ENCODE measurements at regions not wholly inside any gene's neighbourhood (a gene's known extent, or its start where the extent isn't known, plus 50 kb on each side); places are given as distances from the start of the nearest gene placed in this dataset.

DNA sequence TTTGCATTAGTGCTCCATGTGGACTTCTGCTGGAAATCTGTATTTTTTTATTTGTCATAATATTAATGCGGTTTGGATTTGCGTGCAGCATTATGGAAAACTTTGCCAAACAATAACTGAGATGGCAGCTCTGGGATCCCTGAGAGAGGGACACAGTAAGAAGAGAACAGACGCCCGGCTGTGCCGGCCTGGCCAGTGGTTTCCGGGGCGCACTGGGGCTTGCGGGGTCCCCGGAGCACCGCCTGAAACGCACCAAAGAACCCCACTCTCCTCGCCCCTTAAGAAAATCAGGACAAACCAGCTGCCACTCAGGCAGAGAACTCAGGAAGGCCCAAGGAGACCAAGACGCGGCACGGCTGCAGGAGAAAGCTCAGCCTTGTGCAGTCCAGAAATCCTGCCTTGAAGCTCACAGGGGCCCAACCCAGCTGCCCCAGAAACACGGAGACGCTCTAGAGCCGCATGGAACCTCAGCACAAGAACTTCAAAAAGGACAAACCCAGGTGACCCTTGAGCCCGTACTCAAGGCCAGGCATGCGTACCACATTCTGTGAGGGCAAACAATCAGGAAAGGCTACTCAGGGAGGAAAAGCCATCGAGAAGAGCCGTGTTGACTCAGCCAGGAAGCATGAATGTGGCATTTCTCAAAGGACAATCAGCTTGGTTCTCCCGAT lies 226.5 kb upstream of the CDYL start:
- no peak for DNase-seq

DNA sequence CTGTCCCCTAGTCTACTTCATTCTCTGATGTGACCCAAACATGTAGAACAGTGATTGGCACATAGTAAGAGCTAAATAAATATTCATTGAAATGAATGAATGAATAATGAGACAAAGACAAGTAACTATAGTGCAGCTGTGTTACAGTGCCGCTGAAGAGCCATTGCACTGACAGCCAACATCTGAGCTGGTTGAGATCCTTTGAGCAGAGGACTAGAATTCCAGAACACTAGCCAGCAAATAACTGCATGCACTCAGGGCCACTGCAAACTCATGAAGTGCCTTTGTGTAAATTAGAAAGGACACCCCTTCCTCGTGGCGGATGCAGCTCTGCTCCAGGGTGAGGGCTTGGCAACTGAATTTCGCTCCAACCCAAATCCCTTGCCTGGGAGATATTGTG lies 230.3 kb upstream of the CDYL start:
- DNase-seq = no peak

DNA sequence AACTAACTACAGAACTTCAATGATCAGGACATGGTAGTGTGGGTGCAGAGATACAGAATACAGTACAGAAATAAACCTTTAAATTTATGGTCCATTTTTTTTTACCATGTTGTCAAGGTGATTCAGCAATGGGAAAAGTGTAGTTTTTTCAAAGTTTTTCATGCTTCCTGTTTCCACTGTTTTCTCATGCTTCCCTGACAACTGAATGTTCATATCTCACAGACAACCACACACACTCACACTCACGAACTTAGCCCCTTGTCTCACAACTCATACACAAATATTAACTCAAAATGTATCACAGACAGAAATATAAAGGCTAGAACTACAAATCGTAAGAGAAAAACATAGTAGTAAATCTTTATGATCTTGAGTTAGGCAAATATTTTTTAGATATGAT lies 232.6 kb upstream of the CDYL start:
- DNase-seq = no peak

DNA sequence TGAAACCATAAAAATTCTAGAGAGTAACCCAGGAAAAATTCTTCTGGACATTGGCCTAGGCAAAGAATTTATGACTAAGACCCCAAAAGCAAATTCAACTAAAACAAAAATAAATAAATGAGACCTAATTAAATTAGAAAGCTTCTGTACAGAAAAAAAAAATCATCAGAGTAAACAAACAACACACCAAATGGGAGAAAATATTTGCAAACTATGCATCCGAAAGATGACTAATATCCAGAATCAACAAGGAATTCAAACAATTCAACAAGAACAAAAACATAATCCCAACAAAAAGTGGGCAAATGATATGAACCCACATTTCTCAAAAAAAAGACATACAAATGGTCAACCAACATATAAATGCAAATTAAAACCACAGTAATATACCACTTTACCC lies 242.6 kb upstream of the CDYL start:
- no peak for DNase-seq

DNA sequence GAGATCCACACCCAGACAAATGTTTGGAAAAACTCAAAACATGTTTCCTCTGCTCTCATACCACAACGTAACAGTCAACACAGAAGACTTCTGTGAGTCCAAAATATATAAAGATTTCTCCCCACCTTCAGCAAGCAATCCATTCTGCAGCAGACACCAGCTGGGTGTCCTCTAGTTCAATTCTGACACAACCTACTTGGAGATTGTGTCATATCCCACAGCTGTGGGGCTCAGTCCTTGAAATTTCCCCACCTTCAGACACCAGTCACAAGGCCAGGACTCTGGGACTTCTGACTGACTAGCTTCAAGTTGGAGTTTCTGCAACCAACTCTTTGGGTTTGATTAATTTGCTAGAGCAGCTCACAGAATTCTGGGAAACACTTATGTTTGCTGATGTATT lies 244.8 kb upstream of the CDYL start:
- no peak for DNase-seq

DNA sequence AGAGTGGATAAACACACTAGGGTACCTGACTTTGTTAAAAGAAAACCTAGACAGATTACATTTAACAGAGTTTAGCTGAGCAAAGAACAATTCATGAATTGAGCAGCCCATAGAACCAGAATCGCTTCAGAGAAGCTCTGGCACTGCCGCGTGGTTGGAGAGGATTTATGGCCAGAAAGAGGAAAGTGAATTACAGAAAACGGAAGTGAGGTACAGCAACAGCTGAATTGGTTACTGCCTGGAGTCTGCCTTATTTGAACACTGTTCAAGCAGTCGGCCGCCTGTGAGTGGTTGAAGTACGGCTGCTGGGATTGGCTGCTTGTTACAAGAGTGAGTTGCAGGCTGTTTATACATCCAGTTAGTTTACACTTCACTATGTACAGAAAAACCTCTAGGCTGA lies 253.8 kb upstream of the CDYL start:
- no peak for DNase-seq

DNA sequence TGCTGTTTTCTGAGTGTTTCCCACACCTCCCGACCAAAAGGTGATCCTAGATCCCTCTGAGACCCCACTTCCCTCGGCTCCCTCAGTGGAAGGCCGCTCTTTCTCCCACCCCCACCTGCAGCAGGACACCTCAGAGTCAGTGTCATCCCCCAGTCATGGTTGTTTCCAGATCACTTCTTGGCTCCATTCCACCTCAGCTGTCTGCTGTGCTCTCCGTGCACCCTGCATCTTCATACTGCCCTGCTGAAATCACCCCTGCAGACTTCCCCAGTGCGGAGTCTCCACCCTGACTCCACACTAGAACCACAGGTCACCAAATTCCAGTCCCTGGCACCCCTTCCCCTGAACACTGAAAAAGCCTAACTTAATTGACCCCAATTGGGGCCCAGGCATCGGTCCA lies 255.1 kb upstream of the CDYL start:
- DNase-seq = no peak

DNA sequence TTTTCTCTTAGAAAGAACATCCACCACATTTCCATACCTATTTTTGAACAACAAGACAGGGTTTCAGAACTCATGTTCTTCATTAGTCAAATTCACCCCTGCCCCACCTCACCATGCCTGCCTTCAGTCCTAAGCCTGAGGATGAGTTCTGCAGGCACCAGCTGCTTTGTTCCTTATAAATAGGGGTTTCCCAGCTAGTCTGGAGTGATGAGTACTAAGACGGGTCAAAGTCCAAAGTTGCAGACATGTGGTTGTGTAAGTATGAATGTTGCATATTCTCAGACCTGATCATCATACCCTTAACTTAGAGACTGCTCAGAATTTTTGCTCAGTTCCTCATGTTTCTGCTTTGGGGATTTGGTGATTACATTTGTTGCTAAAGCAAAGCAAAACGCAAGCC lies 257.7 kb upstream of the CDYL start:
- DNase-seq = no peak

DNA sequence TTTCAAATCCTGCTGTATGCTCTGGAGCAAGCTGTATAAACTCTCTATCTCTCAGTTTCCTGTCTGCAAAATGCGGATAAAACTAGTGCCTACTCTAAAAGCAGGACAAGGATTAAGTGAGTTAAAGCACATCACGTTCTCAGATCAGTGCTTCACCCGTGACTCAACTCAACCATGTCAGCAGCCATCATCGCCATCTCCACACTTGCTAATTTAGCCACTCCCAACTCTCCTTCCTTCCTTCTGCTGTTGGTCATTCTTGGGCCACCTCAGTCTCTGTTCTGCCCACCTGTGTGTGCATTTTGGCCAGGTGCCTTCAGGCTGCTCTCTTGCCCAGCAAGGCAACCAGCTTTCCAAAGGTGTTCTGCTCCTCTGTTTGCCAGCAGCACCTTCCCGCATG lies 260.0 kb upstream of the CDYL start:
- no peak for DNase-seq

DNA sequence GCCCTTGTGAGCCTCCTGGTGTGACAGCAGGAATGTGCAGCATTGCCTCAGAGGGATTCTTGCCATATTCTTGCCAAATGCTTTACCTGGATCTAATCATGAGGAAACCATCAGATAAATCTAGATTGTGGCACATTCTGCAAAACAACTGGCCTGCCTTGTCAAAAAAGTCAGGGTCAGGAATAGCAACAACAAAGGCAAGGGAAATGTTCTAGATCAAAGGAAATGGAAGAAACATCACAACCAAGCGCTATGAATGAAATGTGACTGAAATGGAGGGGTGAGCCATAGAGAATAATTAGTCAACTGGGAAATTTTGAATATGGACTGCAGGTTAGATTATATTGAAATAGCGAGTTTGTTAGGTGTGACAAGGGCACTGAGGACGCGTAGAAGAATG lies 262.6 kb upstream of the CDYL start:
- DNase-seq = no peak

DNA sequence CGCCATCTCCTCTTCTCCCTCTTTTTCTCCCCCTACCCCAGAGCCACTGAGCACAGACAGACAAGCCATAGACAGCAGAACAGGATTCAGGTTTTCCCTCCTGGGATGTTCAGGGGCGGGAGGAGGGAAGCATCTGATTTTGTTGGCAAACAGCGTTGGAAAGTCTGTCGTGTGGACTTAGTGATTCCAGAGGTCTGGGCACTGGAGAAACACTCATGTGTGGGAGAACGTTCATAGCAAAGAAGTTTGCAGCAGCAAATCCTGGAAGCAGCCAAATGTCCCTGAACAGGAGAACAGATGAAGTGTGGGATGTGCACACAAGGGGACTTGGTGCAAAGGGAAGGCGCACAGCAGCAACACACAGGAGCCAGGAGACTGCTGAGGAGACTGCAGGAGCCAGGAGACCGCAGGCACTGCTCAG lies 264.1 kb upstream of the CDYL start:
- DNase-seq = no peak

DNA sequence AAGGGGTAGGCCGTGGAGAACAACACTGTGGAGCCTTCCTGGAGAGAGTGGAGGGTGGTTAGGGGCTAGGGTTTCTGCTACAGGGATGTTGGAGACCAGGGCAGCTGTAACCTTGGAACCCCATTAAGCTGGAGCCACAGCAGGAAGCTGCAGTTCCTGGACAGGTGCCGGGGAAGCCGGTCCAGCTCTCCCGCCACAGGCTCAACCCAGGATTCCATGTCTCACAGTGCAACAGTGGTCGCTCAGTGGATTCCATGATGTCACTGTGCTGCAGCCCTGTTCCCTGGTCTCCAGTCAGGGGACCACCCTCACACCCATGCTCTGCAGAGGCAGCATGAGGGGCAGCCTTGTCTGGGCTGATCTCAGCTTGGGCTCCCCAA lies 264.6 kb upstream of the CDYL start:
- no peak for DNase-seq

DNA sequence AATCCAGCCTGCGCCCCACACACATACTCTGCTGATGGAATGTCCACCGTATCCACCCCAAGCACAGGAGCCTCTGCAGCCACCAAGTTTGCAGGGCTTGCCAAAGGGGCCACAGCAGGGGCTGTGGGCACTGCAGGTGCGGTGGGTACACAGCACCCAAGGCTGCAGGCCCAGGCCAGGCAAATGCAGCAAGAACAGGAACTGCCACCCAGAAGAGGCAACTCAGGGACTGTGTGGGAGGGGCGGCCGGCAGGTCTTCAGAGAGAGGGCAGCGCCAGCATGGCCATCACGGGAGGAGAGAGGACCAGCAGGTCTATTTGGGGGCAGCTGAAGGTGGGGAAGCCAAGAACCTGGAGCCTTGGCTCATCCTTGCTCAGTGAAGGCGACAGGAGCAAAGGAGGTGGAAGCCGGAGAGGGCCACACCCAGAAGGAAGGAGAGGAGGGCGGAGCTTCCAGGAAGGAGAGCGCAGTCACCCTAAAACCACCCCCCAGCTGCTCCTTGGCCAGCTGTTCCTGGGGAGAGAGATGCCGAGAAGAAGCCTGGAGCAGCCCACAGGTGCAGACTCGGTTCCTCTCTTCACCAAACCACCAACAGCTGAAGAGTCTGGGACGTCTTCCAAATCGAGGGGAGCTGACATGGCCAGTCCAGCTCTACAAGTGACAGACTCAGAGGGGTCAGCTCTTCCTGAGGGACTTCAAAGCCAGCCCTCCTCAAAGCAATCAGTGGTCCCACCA lies 265.1 kb upstream of the CDYL start:
- no peak for DNase-seq

DNA sequence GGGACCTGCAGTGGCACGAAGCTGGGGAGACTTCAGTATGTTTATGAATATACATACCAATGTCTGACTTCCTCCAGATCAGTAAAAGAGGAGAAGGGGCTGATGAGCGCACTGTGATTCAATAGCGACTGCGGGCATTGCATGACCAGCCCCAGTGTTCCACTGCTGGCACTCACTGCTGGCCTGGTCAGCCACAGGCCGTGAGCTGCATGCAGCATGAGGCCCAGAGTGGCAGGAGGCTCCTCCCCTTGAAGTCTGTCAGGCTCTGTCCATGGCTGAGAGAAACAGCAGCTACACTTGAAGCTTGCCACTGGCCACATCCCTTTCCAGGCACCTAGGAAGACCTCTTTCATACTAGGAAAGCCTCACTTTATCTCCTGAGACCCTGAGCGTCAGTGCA lies 265.9 kb upstream of the CDYL start:
- DNase-seq = no peak

DNA sequence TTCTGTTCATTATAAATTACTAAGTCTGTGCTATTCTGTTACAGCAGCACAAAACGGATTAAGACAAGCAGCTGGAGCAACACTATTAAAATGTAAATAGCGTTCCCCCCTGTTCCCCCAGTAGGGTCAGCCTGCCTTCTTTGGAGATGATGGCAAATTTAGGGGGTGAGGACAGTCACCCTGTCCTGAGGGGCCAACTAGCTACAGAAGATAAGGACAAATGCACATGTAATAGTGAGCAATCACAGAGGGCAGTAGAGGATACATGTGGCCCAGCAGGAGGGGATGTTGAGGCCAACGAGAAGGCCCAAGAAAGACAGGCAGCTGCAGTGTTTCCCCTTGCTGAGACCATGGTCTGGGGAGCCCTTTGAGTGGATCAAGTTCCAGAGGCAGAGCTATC lies 266.7 kb upstream of the CDYL start:
- no peak for DNase-seq

DNA sequence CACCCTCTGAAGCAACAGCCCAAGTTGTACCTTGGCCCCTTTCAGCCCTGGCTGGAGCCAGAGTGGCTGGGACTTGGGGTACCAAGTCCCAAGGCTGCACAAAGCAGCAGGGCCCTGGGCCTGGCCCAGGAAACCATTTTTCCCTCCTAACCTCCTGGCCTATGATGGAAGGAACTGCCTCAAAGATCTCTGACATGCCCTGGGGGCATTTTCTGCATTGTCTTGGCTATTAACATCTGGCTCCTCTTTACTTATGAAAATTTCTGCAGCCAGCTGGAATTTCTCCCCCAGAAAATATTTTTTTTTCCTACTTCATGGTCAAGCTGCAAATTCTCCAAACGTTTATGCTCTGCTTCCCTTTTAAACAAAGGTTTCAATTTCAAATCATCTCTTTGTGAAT lies 269.4 kb upstream of the CDYL start:
- DNase-seq = no peak

DNA sequence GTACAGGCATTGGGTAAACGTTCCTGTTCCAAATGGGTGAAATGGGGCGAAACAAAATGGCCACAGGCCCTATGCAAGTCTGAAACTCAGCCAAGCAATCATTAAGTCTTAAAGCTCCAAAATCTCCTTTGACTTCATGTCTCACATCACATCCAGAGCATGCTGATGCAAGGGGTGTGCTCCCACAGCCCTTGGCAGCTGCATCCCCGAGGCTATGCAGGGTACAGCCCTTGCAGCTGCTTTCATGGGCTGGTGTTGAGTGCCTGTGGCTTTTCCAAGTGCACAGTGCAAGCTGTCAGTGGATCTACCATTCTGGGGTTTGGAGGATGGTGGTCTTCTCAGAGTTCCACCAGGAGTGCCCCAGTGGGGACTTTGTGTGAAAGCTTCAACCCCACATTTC lies 270.0 kb upstream of the CDYL start:
- no peak for DNase-seq

DNA sequence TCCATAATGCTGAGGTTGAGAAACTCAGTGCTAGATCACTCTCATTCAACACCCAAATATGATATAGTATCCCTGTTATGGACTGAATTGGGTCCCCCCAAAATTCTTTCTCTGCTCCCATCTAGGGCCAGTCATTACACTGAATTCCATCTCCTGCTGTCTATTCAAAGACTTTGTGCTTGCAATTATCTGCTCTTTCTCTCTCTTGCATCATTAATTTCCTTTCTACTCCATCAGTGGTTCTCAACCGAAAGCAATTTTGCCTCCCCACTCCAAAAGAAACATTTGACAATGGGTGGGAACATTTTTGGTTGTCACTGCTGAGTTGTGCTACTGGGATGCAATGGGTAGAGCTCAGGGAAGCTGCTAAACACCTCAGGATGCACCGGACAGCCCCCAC lies 271.5 kb upstream of the CDYL start:
- DNase-seq = no peak

DNA sequence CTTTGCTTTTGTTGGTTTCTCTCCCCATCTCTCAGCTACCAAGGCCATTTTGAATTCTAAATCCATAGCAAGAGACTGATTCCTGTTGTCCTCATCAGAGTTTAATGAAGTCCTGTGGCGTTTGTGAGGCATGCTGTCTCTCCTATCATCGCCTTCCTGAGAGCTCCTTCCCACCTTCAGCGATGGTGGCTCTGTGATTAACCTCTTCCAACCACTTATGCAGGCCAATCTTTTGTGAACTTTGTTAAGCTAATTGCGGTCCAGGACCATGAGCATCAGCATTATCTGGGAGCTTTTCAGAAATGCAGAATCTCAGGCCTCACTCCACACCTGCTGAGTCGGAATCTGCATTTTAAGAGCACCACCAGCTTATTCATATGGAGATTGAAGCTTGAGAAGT lies 272.5 kb upstream of the CDYL start:
- no peak for DNase-seq

DNA sequence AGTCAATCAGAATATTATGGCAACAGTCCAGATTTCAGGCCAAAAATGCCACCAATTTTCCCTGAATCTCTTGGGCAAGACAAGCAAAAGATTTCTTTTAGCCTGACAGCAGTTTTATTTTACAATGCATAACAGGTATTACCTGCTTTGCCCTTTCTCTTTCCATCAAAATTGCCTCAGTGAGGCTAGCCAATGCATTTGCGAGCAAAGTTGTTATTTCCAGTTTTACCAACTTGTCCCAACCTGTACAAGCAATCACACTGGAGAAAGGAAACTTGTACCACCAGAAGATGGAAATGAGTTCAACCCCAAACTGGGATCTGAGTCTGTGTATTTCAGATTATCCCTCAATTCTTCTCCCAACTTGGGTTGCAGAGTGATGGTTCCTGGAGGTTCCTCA lies 279.9 kb upstream of the CDYL start:
- no peak for DNase-seq

DNA sequence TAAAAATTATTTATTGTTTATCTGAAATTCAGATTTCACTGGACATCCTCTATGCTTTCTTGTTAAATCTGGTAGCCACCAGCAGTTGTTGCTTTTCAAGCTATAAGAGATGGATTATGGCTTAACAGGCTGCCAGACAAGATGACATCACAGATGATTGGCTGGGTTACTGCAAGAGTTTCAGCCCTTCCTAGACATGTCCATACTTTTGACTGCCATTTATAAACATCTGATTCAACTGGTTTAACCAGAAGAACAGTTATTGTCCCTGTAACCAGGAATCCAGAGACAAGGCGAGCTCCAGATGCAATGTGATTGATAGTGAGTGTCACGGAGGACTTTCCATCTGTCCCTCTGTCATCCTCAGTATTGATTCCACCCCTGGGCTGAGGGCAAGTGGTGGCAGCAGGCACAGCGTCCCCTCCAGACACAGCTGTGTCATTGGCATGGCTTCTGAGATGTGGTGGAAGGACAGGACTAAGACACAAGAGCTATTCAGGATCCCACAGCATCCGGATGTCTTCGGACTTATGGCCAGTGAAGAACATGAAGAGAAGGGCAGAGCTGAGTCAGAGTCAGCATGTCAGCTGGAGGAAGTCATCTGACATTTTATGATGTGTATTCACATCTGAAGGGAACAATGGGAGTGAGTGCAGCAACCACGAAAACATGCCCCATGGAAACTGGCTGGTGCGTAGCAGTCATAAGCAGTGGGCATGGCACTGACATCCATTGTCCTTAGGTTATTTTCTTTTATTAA lies 284.5 kb upstream of the CDYL start:
- DNase-seq = no peak

DNA sequence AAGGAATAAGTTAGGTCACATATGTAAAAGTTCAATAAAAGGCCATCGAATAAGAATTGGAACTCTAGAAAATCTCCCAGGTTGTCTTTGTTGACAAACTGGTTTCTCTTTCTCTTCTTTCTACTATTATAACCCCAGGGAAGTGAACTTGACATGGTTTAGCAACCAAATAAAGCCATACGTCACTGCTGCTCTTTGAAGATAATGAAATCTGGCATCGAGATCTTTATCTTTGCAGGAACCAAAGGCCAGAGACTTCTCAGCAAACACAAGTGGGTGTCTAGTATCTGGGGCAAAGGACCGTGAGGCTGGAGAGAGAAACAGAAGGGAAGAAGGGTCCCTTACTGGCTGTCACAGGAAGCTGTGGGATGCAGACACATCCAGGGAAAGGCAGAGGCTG lies 286.7 kb upstream of the CDYL start:
- no peak for DNase-seq

DNA sequence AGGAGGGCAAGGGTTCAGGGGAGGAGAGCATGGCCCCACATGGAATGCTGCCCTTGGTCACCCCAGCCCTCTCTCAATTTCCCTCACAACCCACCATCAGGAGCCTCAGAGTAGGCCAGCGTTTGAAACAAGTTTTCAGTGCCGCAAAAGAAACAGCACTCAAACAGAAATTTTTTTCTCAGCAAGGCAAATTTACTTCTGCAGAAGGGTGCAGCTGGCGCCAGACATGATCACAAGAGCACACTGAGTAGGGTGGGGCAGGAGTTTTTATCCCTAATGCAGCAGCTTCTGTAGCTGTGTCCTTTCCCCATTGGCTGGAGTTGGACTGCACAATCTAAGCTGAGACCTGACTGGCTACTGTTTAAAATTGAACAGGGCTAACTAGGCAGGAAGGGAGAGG lies 287.8 kb upstream of the CDYL start:
- no peak for DNase-seq

DNA sequence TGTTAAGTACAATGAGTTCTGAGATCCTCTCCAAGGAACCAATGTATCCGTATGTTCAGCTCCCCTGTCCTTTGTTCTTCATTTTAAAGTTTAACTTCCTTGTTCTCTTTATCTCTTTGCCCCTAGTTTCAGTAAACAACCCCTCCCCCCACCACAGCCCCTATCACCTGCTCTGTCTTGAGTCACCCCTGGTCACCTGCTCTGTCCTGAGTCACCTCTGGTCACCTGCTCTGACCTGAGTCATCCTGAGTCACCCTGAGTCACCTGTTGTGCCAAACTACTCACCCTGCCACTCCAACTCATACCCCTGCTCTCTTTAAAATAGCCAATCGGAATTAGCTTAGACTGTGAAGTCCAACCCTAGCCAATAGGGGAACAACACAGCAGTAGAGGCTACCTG lies 288.7 kb upstream of the CDYL start:
- DNase-seq = no peak
